ENCODE measurements at regions not wholly inside any gene's neighbourhood (a gene's known extent, or its start where the extent isn't known, plus 50 kb on each side); places are given as distances from the start of the nearest gene placed in this dataset.

- TF ChIP-seq CTCF (IDR thresholded peaks at IDR 0.05 in 8 of 11, conservative IDR thresholded peaks at IDR 0.05 in 3 of 11) (no peak), POLR2A (IDR thresholded peaks at IDR 0.05) (no peak)
Observed at GRCh38 chr5:24712947-24713346, 68.2 kb upstream of the CDH10 start.
